Activated CD8-positive, alpha-beta T cell treated with anti-CD3 and anti-CD28 coated beads for 36 hours (primary cell): ENCODE measurements at regions not wholly inside any gene's neighbourhood (a gene's known extent, or its start where the extent isn't known, plus 50 kb on each side); places are given as distances from the start of the nearest gene placed in this dataset.

Source experiments
- ATAC-seq: fragments of 200-7000 bp; cut with Tn5 transposase; one replicate; pipeline ENCODE4 v1.10.0; 2021; ENCODE audit warnings: mild to moderate bottlenecking, moderate library complexity
- CTCF ChIA-PET: fragments of 350-600 bp; sonication (Branson Sonifier 250); formaldehyde crosslinking; loops from one replicate; lab custom pipeline; 2021; ENCODE audit warnings: antibody characterized with exemption; lab: Charles Lee
- POLR2A ChIA-PET: fragments of 350-600 bp; sonication (Branson Sonifier 250); formaldehyde crosslinking; loops from one replicate; lab custom pipeline; 2021; ENCODE audit warnings: antibody characterized with exemption; lab: Charles Lee
- DNase-seq: peaks from one replicate; pipeline ENCODE4 v3.0.0-alpha.2; 2020
- H3K27ac Mint-ChIP-seq: one replicate; pipeline ENCODE4 v1.8.0; 2021; ENCODE audit warnings: mild to moderate bottlenecking, mixed read lengths
- H3K27me3 Mint-ChIP-seq: one replicate; pipeline ENCODE4 v1.8.0; 2021; ENCODE audit warnings: mixed read lengths
- H3K36me3 Mint-ChIP-seq: one replicate; pipeline ENCODE4 v1.8.0; 2021; ENCODE audit warnings: low read depth, mixed read lengths
- H3K4me1 Mint-ChIP-seq: one replicate; pipeline ENCODE4 v1.8.0; 2021; ENCODE audit warnings: low read depth, mixed read lengths
- H3K4me3 Mint-ChIP-seq: one replicate; pipeline ENCODE4 v1.8.0; 2021; ENCODE audit warnings: mild to moderate bottlenecking, moderate library complexity, mixed read lengths
- H3K9me3 Mint-ChIP-seq: one replicate; pipeline ENCODE4 v1.8.0; 2021; ENCODE audit warnings: mixed read lengths
- CTCF ChIP-seq: fragments of 200-600 bp; IDR thresholded peaks from one replicate; pipeline ENCODE4 v1.8.0; 2022; ENCODE audit warnings: antibody characterized with exemption, mild to moderate bottlenecking
- intact Hi-C: fragments of 100-400 bp; cut with micrococcal nuclease; formaldehyde crosslinking; loops from one replicate; pipeline ENCODE4 v1.10.0; 2022

- TF ChIP-seq CTCF: no peak
- Mint-ChIP-seq H3K4me1 (no peaks in the 10 kb centered on the region), H3K27me3 (no peaks in the 10 kb centered on the region), H3K9me3 (no peaks in the 10 kb centered on the region), H3K4me3 (no peak overlapping the region), H3K36me3 (no peaks in the 10 kb centered on the region), H3K27ac (no peak overlapping the region)
- ChIA-PET POLR2A (no interaction called here), CTCF (no interaction called here)
- ATAC-seq (no peak), DNase-seq (no peak)
- intact Hi-C loops: no loop called here
Observed at GRCh38 chr2:167342769-167343168, 454.5 kb downstream of the XIRP2 start.

- Mint-ChIP-seq H3K27ac (no peak overlapping the region), H3K9me3 (no peaks in the 10 kb centered on the region), H3K4me3 (no peak overlapping the region), H3K36me3 (no peaks in the 10 kb centered on the region), H3K27me3 (peaks cover 1% of the 10 kb centered on the region), H3K4me1 (no peaks in the 10 kb centered on the region)
- POLR2A ChIA-PET: interaction anchor here (0.6 kb wide), 1 partner anchor 88 kb away, joined by 3 read pairs; no protein-coding TSS in a partner anchor
- ATAC-seq (no peak), DNase-seq (no peak)
- CTCF ChIA-PET: no interaction called here
- no peak for TF ChIP-seq CTCF
- intact Hi-C loops: no loop called here
Observed at GRCh38 chr2:167340322-167340721, 452.0 kb downstream of the XIRP2 start.

- Mint-ChIP-seq H3K36me3 (no peaks in the 10 kb centered on the region), H3K4me3 (no peak overlapping the region), H3K9me3 (no peaks in the 10 kb centered on the region), H3K27me3 (peaks cover 1% of the 10 kb centered on the region), H3K27ac (no peak overlapping the region), H3K4me1 (no peaks in the 10 kb centered on the region)
- no peak for DNase-seq
- ChIA-PET CTCF (no interaction called here), POLR2A (no interaction called here)
- intact Hi-C loops: no loop called here
- ATAC-seq: no peak
- TF ChIP-seq CTCF: no peak
Observed at GRCh38 chr2:167336213-167336612, 447.9 kb downstream of the XIRP2 start.

- POLR2A ChIA-PET: no interaction called here
Observed at GRCh38 chr2:167335541-167335992, 447.3 kb downstream of the XIRP2 start.

More at GRCh38 chr2:167335541-167335992, 447.3 kb downstream of the XIRP2 start:
- Mint-ChIP-seq H3K4me3 (no peak overlapping the region), H3K9me3 (no peaks in the 10 kb centered on the region), H3K27ac (no peak overlapping the region), H3K27me3 (peaks cover 1% of the 10 kb centered on the region), H3K36me3 (no peaks in the 10 kb centered on the region), H3K4me1 (no peaks in the 10 kb centered on the region)
- intact Hi-C loops: no loop called here
- no peak for ATAC-seq
- CTCF ChIA-PET: no interaction called here
- no peak for TF ChIP-seq CTCF
- no peak for DNase-seq
